ENCODE measurements at regions not wholly inside any gene's neighbourhood (a gene's known extent, or its start where the extent isn't known, plus 50 kb on each side); places are given as distances from the start of the nearest gene placed in this dataset.

DNA sequence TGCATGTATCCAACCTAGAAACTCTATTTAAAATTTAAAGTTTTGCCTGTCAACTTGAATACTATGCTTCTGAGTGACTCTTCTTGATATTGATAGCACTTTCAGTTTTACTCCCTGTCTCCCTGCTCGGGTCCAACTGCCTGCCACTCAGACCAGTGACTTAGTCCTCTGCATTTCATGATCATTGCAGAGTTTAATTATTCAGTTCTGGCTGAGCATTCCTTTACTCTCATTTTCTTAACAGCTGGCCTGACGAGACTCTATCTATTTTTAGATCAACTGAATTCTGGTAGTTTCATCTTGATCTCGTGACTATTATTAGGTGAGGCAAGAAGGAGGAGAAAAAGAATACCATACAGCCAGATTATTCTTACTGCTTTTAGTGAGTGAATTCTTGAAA lies 617.4 kb downstream of the SI start:
- Histone ChIP-seq H3K4me2 (ENCODE audit: low read length) (no peak overlapping the region), H3K9ac (ENCODE audit: low read length) (no peak overlapping the region), H2AFZ (ENCODE audit: low read length) (no peak overlapping the region)

DNA sequence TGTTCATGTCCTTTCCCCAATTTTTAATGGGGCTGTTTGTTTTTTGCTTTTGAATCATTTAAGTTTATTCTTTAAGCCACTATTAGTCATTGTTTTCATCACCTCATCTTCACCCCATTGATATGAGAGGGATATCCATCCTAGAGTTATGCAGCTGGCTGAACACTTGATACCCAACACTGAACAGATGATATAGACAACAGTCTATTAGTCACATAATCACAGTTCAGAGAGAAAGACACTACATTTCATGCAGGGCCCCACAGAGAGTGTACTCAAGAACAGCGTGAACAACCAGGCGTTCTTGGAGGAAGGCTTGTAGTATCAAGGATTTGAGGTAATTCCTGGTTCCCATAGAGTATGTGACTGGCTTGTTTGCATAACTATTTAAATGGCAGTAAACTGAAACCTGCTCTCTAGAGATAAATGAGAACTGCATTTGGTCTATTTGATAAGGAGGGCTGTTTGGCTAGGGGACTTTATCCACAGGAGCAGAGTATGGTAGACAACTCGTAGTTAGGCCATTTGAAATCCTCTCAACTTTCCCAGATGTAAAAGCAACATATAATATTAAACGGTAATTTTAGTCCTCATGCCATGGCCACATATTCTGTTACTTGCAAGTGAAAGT lies 618.7 kb downstream of the SI start:
- Histone ChIP-seq H3K4me2 (ENCODE audit: low read length) (no peak overlapping the region), H3K4me1 (ENCODE audit: insufficient read depth, low read length, severe bottlenecking) (no peaks in the 10 kb centered on the region), H3K4me3 (ENCODE audit: low read depth, low read length, poor library complexity, severe bottlenecking) (no peak overlapping the region), H3F3A (ENCODE audit: insufficient read depth, low read length) (no peaks in the 10 kb centered on the region), H2AFZ (ENCODE audit: low read length) (no peak overlapping the region), H3K36me3 (ENCODE audit: insufficient read depth, low read length) (no peaks in the 10 kb centered on the region), H3K9me3 (ENCODE audit: low read length) (no peaks in the 10 kb centered on the region), H4K20me1 (ENCODE audit: insufficient read depth, low read length) (no peaks in the 10 kb centered on the region), H3K9me2 (ENCODE audit: low read depth, low read length) (no peaks in the 10 kb centered on the region), H3K79me2 (ENCODE audit: insufficient read depth, low read length) (no peaks in the 10 kb centered on the region), H3K9ac (ENCODE audit: low read length) (no peak overlapping the region), H3K27me3 (ENCODE audit: insufficient read depth, low read length) (no peaks in the 10 kb centered on the region), H3K27ac (ENCODE audit: low read depth, low read length, poor library complexity, severe bottlenecking) (no peak overlapping the region)
- no peak for TF ChIP-seq EZH2 (IDR thresholded peaks at IDR 0.05; ENCODE audit: borderline replicate concordance, low read length)
- TF ChIP-seq, protein P1, sequence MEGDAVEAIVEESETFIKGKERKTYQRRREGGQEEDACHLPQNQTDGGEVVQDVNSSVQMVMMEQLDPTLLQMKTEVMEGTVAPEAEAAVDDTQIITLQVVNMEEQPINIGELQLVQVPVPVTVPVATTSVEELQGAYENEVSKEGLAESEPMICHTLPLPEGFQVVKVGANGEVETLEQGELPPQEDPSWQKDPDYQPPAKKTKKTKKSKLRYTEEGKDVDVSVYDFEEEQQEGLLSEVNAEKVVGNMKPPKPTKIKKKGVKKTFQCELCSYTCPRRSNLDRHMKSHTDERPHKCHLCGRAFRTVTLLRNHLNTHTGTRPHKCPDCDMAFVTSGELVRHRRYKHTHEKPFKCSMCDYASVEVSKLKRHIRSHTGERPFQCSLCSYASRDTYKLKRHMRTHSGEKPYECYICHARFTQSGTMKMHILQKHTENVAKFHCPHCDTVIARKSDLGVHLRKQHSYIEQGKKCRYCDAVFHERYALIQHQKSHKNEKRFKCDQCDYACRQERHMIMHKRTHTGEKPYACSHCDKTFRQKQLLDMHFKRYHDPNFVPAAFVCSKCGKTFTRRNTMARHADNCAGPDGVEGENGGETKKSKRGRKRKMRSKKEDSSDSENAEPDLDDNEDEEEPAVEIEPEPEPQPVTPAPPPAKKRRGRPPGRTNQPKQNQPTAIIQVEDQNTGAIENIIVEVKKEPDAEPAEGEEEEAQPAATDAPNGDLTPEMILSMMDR (IDR thresholded peaks at IDR 0.05; ENCODE audit: low read length), result no peak

More for the DNA sequence above, 617.4 kb downstream of the SI start:
- no peak overlapping the region for H3K4me3 ChIP-seq (ENCODE audit: low read depth, low read length, poor library complexity, severe bottlenecking)
- no peaks in the 10 kb centered on the region for H3K36me3 ChIP-seq (ENCODE audit: insufficient read depth, low read length)
- H3K4me1 ChIP-seq (ENCODE audit: insufficient read depth, low read length, severe bottlenecking), result no peaks in the 10 kb centered on the region
- no peaks in the 10 kb centered on the region for H3K9me3 ChIP-seq (ENCODE audit: low read length)
- H3K27me3 ChIP-seq (ENCODE audit: insufficient read depth, low read length), result no peaks in the 10 kb centered on the region
- no peaks in the 10 kb centered on the region for H3K9me2 ChIP-seq (ENCODE audit: low read depth, low read length)
- H3F3A ChIP-seq (ENCODE audit: insufficient read depth, low read length), result no peaks in the 10 kb centered on the region
- TF ChIP-seq, protein P1 (IDR thresholded peaks at IDR 0.05; ENCODE audit: low read length), result no peak
- TF ChIP-seq EZH2 (IDR thresholded peaks at IDR 0.05; ENCODE audit: borderline replicate concordance, low read length), result no peak
- no peak overlapping the region for H3K27ac ChIP-seq (ENCODE audit: low read depth, low read length, poor library complexity, severe bottlenecking)
- no peaks in the 10 kb centered on the region for H4K20me1 ChIP-seq (ENCODE audit: insufficient read depth, low read length)
- H3K79me2 ChIP-seq (ENCODE audit: insufficient read depth, low read length), result no peaks in the 10 kb centered on the region

DNA sequence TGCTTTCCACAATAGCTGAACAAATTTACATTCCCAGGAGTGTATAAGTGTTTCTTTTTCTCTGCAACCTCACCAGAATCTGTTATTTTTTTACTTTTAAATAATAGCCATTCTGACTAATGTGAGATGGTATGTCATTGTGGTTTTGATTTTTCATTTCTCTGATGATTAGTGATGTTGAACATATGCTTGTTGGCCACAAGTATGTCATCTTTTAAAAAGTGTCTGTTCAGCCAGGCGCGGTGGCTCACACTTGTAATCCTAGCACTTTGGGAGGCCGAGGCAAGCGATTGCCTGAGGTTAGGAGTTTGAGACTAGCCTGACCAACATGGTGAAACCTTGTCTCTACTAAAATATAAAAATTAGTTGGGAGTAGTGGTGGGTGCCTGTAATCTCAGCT lies 619.3 kb downstream of the SI start:
- Histone ChIP-seq H3K9ac (ENCODE audit: low read length) (no peak overlapping the region), H3K4me2 (ENCODE audit: low read length) (no peak overlapping the region), H3K4me3 (ENCODE audit: low read depth, low read length, poor library complexity, severe bottlenecking) (no peak overlapping the region), H4K20me1 (ENCODE audit: insufficient read depth, low read length) (no peaks in the 10 kb centered on the region), H3K9me3 (ENCODE audit: low read length) (no peaks in the 10 kb centered on the region), H3K79me2 (ENCODE audit: insufficient read depth, low read length) (no peaks in the 10 kb centered on the region), H3F3A (ENCODE audit: insufficient read depth, low read length) (no peaks in the 10 kb centered on the region), H2AFZ (ENCODE audit: low read length) (no peak overlapping the region), H3K4me1 (ENCODE audit: insufficient read depth, low read length, severe bottlenecking) (no peaks in the 10 kb centered on the region), H3K9me2 (ENCODE audit: low read depth, low read length) (no peaks in the 10 kb centered on the region), H3K27me3 (ENCODE audit: insufficient read depth, low read length) (no peaks in the 10 kb centered on the region), H3K27ac (ENCODE audit: low read depth, low read length, poor library complexity, severe bottlenecking) (no peak overlapping the region), H3K36me3 (ENCODE audit: insufficient read depth, low read length) (no peaks in the 10 kb centered on the region)
- TF ChIP-seq EZH2 (IDR thresholded peaks at IDR 0.05; ENCODE audit: borderline replicate concordance, low read length), result no peak
- TF ChIP-seq, protein P1 (IDR thresholded peaks at IDR 0.05; ENCODE audit: low read length), result no peak
